ENCODE measurements at regions not wholly inside any gene's neighbourhood (a gene's known extent, or its start where the extent isn't known, plus 50 kb on each side); places are given as distances from the start of the nearest gene placed in this dataset.

DNA sequence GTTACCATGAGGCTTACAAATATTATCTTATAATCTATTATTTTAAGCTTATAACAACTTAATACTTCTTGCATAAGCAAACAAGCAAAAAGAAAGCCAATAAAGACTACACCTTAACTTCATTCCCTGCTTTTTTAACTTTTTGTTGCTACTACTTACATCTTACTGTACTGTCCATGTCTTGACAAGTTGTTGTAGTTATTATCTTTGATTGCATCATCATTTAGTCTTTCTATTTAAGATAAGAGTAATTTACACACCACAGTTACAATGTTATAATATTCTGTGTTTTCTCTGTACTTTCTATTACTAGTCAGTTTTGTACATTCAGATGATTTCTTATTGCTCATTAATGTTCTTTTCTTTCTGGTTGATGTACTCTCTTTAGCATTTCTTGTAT lies 346.6 kb downstream of the SMARCA1 start:
- DNase-seq (ENCODE audit: low read depth), result no peak

DNA sequence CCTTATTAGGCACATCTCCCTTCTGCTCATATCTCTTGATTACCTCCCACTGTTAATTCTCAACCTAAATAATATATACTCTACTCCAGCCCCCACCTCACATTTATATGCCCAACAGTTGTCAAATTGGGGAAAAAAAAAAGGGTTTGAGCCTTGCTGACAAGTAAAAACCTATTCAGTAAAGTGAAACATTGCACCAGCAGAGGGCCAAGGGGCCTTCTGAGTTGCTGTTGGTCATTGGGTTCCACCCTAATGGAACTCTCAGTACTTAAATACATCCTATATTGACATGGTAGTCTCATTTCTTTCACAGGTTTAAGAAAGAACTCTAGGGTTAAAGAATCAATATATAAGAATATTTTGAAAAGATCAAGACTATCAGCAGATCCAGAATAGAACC lies 362.2 kb downstream of the SMARCA1 start:
- DNase-seq (ENCODE audit: low read depth), result no peak

DNA sequence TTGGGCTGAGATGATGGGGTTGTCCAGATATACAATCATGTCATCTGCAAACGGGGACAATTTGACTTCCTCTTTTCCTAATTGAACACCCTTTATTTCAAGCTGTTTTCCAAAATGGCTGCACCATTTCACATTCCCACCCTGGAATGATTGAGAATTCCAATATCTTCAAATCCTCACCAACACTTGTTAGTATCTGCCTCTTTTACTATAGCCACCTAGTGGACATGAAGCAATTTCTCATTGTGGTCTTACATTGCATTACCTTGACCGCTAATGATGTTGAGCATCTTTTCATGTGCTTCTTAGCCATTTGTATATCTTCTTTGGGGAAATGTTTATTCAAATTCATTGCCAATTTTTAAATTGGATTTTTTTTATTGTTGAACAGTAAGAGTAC lies 364.8 kb downstream of the SMARCA1 start:
- no peak for DNase-seq (ENCODE audit: low read depth)

DNA sequence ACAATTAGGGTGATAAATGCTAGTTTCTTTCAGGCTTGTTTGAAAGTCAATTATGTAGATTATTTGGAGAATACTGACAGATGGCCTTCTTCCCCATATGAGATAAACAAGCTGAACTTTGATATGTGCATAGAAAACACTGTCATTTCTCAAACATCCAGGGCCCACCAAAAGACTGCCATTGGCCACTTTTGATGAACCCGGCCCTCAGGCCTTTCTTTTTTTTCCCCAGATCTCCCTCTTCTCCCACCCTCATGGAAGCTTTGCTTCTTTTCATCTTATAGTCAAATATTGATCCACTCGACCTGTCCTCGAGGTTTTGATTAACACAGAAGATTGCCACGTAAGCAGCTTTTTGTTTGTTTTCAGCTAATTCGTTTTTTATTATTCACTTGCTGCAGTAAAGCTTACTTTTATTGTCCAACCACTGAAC lies 377.4 kb downstream of the SMARCA1 start:
- DNase-seq (ENCODE audit: low read depth), result no peak

DNA sequence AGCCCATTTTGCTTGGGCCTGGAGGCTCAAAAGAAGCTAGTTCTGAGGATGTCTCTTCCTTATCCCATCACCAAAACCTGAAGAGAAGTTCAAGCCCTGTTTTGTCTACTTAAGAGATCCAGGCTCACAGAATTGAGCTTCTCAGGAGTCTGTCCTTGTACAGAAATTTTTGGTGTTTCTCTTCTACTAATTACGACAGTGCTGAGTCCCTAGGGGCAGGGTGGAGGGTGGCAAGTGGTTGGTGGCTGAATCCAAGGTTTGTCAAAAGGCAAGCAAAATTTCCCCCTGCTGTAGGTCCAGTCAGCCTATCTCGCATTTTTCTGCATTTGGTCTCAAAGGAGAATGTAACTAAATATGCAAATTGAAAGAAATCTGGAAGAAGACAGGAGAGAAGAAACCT lies 377.9 kb downstream of the SMARCA1 start:
- DNase-seq (ENCODE audit: low read depth), result no peak

DNA sequence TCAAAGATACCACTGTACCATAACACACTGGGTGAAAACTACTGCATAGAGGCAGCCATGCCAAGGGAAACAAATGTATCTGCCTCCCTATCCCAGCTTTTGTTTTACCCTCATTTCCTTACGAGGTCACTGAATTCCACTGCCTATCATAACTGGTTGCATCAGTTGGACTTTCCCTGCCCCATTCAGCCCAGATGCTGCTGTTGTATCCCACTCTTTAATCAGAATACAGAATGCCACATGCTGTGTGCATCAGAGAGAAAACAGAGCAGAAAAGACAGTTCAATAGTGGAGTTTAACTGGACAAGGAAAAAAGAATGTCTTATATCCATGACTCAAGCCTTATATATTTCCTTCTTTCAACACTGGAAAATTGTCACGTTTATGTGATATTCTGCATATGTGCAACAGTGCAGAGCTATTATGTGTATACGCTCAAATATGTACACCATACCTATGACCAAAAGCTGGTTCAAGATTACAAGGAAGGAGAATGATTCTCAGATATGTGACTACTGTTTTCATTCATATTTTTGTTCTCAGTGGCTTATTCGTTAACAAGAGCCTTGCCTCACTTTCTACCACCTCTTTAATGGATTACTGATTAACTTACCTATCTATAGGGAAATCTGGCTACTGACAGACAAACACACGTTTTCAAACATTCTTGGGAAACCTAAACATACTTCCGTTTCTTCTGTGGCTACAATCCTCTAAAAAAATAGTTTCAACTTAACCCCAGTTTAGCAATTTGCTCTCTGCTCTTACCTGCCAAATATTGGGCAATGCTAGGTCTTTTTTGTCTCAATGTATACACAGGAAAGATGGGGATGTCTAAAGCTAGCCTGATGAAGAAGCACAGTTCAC lies 378.9 kb downstream of the SMARCA1 start:
- DNase-seq (ENCODE audit: low read depth), result no peak

DNA sequence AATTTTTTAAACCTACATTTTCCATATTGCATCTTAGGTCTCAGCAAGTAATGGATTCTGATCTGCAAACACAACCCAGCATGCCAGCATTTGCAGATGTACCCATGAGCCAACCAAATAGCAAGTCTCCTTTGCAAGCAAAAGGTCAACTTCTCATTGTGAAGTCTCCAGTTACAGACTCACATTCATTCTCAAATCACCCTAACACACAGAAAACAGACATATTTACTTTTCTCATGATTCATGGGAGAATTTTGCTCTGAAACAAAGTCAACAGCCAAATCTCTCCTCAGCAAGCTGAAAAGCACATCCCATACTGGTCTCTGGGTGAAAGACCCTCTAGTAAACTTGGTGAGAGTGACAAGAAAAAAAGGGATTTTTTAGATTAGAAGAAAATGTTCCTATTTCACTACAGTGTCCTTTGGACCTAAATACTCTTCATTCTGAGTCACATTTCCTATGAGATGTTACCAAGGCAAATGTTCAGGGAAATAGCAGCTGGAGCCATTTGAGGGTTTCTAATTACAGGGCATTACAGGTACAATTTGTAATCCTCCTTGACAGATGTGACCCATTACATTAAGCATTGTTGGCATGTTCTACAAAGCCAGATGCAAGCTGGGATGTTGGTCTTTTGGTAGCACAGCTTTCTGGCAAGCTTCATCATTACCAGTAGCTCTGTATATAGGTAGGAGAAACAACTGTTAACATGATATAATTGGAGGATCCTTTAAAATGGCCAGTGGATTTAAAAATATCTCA lies 383.3 kb downstream of the SMARCA1 start:
- DNase-seq (ENCODE audit: low read depth), result no peak

DNA sequence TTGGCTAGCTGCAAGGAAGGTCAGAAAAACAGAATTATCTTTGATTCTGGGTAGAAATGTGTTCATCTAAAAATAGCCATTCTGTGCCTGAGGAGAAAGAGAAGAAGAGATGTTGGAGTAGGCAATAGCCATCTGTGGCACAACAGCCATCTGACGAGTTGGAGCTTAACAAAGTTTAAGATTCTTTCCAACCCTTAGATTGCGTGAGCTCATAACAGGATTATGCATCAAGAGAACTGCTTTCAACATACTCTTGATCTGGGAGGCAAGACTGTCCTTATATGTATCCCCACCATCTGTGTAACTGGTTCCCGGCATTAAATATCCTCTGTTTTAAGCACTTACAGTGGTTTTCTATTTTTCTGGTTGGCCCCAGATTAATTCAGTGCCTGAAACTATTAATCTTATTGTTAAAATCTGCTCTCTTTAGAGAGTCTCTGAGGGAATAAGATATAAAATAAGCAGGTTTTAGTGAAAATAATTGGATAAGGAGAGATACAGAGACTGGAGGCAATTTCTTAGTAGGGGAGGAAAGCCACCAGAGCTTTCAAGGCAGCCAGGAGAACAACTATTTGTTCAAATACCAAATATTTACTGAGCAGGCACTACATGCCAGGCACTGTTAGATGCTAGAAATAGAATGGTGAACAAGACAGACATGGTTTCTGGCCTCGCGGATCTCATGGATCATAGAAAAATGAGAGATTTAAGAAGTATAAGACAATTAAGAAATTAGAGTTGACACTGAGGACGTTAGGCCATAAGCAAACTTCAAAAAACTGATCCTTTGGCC lies 398.0 kb downstream of the SMARCA1 start:
- no peak for DNase-seq (ENCODE audit: low read depth)

DNA sequence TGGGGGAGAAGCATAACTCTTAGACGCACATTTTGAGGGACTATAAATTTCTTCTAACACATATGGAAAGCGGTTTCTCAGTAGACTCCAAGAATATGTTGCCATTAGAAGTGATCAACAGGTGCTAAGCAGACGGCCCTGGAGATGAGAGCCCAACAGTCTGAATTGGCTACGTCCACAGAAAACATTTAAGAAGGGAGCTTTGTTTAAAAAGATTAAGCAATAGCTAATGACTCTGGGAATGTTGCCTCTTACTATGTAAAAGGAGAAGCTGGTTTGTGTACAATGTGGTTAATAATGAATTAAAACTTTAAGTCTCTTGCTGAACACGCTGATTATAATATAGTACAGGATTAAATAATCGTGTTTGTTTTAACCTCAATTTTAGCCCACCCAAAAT lies 399.5 kb downstream of the SMARCA1 start:
- no peak for DNase-seq (ENCODE audit: low read depth)

DNA sequence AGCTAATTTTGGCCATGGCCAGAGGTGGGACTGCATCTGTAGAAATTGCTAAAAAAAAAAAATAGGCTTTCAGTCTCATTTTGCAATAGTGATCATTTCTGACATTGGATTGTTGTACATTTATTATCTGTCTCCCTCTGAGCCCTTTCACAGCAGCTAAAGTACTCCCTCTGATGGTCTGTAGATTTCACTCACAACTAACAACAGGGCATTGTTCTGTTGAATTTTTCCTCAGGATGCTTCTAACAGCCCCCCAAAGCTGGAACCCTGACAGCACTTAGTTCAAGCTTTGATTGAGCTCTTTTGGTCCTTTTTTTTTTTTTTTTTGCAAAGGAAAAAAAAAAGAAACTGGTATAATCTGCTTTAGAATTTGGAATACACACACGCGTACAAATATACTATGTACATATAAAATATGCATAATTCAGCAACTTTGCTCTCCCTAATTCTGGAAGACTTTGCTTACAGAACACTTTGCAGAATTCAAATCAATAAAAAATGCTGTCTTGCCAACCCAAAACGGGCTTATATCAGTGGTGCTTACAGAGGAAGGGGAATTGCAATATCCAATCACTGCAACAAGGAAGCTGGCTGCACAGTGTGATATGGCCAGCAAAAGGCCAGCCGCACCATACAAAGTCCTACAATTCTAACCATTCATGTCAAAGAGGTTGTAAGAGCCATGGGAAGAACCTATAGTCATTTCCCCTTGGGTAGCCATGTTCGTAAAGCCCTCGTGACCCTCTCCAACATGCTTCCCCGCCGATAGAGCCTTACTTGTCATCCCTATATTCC lies 406.4 kb downstream of the SMARCA1 start:
- no peak for DNase-seq (ENCODE audit: low read depth)

DNA sequence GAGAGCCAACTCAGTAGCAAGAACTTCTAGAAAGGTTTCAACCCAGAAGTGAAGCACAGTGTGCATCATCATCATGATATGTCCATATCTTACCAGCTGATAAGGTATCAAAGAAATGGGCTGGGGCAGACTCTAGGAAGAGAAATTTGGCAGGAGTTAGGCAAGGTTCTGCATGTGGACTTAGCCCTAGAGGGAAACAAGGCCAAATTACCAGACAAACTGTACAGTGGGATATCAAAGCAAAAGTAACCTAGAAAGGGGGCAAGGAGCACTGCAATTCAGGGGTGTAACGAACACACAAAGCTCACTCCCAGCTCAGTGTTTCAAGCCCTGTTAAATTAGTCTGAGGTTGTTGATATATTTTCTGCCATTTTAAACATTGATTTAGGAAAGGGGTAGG lies 407.4 kb downstream of the SMARCA1 start:
- DNase-seq (ENCODE audit: low read depth), result no peak

DNA sequence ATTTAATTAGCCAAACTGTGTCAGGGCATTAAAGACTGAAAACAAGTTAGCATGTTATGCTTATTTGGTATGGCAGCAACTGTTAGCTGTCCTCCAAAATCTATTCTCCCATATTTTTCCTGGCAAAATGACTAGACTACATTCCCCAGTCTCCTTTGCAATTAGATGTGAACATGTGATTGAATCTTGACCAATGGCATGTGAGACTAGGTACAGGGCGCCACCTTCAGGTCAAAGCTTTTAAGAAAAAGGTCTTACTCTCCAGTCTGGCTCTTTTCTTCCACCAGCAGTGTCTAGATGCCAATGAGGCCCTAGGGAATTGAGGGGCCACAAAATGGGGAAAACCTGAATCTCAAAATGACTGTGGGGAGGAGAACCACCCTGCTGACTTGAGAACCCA lies 408.2 kb downstream of the SMARCA1 start:
- DNase-seq (ENCODE audit: low read depth), result no peak

DNA sequence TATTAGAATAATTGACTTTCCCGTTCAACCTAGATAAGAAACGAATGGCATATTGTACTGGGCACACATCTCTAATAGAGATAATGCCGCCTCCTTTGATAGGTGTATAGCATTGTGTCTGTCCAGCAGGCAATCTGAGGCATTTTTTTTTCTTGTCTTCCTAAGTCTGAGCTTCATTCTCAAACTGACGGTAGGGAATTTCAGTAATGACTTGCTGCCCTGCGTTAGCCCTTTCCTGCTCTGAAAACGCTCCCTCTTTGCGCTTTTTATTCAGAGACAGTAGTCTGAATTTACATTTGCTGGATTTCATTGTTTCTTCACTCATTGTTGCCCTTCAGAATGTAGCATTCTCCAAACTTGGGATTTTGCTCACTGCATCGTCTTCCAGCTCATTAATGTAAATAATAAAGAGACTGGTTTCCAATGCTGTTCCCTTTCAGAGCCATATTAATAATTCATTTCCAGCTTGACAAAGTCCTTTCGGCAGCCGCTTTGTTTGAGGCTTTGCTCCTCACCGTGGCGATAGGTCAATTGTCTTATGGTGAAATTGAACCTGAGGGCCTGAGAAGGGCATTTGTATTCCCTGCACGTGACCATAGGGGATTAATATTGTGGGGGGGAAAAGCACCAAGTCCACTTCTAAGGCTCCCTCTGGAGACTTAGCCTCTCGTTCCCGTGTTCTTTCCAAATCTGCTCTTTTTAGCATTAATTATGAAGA lies 412.1 kb downstream of the SMARCA1 start:
- DNase-seq (ENCODE audit: low read depth), result no peak

DNA sequence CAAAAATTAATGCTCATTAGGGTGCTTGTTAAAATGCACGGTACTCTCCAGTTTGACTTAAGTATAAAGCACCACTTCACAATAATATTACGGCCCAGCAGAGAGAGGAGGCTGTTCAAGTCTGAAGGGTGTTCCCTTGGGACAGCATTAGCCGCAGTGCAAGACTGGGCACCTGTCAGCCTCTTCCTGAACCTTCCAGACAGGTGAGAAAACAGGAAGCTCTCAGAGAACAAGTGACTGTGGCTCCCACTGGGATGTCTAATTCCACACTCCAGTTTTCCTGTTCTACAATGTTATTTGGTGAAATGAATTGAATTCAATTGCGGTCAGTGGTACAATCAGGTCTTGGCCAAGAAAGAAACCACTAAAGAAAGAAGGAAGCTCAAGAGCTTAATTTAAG lies 414.4 kb downstream of the SMARCA1 start:
- no peak for DNase-seq (ENCODE audit: low read depth)

DNA sequence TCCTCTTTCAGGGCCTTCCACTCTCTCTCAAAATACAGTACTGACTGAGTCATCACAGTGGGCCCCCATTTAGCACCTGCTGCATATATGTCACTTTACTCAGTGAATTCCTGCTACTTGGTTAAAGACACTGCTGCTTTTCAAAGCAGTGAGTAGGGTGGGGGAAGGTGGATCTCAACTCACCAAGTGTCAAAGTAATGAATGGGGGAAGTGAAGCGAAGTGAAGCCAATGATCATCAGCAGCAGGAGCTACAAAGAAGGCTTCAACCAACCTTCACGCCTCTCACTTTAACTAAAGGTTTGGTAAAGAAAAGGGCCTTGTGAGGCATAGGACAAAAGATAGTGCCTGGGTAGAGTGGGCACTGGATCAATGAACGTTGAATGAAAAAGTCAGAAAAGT lies 424.1 kb downstream of the SMARCA1 start:
- DNase-seq (ENCODE audit: low read depth), result no peak

DNA sequence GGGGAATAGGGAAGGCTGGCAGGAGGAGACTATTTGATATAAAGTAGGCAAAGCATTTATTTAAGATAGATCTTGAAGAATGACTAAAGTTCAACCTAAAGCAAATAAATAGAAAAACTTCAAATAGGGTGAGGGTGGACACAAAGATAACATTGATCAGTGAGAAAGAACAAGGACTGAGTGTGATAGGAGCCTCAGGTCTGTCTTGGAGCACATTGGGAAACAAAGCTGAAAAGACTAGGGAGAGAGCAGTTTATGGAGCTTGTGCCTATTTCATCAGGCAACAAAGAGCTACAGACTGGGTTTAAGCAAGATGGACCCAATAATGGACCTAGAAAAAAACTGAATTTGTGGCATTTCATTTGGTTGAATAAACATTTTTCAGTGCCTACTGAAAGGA lies 425.6 kb downstream of the SMARCA1 start:
- no peak for DNase-seq (ENCODE audit: low read depth)

DNA sequence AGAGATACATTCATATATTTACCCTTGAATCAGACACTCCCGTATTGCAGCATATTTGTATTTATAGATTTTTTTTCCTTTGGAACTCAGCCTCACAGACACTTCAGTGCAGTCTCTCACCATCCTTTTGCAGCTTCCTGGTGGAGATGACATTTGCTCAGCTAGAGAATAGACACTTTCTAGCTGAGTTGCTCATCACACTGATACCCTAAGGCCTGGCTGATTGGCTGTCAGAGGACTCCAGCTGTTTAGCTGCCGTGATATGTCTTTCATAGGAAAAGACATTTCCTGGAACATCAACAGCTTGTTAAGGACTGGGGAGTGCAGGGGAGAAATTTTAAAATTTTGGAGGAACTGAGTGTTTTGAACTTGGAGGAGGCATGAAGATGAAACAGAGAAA lies 429.6 kb downstream of the SMARCA1 start:
- DNase-seq (ENCODE audit: low read depth), result no peak

DNA sequence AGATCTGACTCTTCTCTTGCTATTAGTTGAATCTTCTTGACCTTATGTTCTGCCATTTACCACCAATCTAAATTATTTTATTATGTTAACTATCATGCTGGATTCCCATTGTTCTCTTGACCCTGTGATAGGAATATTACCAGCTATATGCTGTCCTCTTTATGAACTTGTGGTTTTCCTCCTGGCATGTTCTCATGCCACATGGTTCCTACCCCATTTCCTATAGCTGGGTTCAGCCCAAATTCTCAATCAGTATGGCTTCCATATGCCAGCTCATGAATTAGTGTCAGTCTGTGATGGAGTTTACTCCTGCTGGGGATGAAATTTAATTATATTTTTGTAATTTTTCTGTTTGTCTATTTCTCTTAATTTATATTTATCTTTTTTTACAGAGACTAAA lies 430.5 kb downstream of the SMARCA1 start:
- no peak for DNase-seq (ENCODE audit: low read depth)

DNA sequence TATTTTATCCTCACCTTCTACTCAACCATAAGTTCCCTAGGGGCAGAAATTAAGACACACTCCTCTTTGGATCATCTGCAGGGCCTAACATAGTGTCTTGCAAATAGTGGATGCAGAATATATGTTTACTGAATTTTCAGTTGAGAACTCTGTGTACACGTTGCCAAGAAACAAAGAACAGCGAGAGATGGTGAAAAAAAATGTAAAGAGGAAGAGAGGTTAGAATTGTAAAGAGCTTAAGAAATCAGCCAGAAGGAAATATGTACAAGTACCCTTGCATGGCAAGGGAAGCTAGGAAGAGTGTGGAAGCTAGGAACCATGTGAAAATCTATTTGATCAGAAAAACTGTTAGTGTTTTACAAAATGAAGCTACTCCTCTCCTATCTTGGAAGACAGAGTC lies 431.0 kb downstream of the SMARCA1 start:
- no peak for DNase-seq (ENCODE audit: low read depth)

DNA sequence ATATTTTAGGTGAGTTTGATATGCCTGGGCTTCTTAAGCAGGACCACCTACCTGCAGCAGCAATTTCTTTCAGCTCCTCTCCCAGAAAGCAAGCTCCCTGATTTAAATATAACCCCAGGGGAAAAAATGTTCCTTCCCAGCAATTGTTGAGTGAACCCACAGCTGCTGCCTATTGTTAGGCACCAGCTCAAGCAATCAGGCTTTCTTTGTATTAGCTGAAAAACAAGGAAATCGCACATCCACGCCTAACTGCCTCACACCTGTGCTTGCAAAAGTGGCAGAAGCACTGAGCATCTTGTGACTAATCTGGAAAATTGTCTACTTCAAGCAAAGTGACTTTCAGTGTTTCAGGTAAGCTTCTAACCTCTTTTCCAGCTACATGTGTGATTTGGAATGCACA lies 432.2 kb downstream of the SMARCA1 start:
- no peak for DNase-seq (ENCODE audit: low read depth)

DNA sequence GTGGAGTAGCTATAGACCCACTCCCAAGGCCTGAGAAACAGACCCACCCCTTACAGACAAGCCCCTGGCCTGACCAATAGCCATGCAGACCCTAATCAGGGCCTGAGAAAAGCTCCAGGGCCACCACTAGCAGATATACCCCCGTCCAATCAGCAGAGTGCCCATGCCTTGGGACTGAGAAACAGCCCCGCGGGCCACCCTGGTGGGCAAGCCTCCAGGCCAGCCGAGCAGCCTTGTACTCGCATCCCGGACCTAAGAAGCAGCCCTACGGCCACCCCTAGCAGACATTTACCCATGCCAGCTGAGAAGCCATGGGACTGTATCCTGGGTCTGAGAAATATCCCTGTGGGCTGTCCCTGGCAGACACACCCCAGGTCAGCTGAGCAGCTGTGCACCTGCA lies 436.5 kb downstream of the SMARCA1 start:
- no peak for DNase-seq (ENCODE audit: low read depth)

Measured in GM04503 (cell line).